Suppressor macrophage treated with lipopolysaccharide for 1 hour (primary cell): ENCODE measurements at regions not wholly inside any gene's neighbourhood (a gene's known extent, or its start where the extent isn't known, plus 50 kb on each side); places are given as distances from the start of the nearest gene placed in this dataset.

ENCODE experiments used
- DNase-seq, 3 donors: peaks; one replicate each; pipeline ENCODE4 v3.0.0-alpha.2; 2020 to 2022

- DNase-seq: peak; percentile 47 to 68 (median 61)
These were observed 319.3 kb upstream of the THBS1 start for GRCh38 chr15:39261397-39262183.

DNA sequence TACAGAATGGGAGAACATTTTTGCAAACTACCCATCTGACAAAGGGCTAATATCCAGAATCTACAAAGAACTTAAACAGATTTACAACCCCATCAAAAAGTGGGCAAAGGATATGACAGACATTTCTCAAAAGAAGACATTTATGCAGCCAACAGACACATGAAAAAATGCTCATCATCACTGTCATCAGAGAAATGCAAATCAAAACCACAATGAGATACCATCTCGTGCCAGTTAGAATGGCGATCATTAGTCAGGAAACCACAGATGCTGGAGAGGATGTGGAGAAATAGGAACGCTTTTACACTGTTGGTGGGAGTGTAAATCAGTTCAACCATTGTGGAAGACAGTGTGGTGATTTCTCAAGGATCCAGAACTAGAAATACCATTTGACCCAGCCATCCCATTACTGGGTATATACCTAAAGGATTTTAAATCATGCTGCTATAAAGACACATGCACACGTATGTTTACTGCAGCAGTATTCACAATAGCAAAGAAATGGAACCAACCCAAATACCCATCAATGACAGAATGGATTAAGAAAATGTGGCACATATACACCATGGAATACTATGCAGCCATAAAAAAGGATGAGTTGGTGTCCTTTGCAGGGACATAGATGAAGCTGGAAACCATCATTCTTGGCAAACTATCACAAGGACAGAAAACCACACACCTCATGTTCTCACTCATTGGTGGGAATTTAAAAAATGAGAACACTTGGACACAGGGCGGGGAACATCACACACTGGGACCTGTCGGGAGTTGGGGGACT is 317.7 kb upstream of the THBS1 start:
- peak; percentile 53 to 82 (median 76) for DNase-seq

GRCh38 chr15:39265261-39265660 is 315.6 kb upstream of the THBS1 start:
- peak; percentile 68 to 88 (median 87) for DNase-seq

DNA sequence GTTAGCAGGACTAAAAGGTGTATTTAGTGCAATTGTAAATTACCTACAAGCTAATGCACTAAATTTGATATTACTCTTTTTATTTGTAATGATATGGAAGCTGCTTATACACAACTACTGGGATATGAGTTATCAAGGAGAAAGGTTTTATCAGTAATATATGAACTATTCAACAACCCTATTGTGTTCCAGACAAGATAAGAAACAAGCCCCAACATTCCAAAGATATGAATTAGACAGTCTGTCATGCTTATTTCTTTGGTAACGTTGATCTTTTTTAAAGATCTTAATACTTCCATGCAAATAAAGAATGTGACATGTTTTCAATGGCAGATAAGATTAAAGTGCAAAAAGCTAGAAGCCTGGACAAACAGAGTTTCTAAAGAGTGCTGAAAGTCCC is 314.0 kb upstream of the THBS1 start:
- DNase-seq: no peak

DNA sequence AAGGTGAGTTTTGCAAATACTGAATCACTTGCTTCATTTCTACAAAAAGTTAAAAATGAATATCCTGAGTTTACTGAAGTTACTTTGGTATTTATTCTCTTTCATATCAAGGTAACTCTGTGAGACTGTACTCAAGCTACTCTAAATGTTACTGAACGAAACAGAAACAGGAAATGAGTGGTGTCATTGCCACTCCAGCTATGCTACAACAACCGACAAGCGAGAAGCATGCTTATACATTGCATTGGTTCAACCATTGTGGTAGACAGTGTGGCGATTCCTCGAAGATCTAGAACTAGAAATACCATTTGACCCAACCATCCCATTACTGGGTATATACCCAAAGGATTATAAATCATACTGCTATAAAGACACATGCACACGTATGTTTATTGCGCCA is 313.2 kb upstream of the THBS1 start:
- peak; percentile 27 to 53 (median 53) for DNase-seq

GRCh38 chr15:39269352-39269751 is 311.5 kb upstream of the THBS1 start:
- DNase-seq: no peak

GRCh38 chr15:39269821-39270220 is 311.1 kb upstream of the THBS1 start:
- DNase-seq: no peak

DNA sequence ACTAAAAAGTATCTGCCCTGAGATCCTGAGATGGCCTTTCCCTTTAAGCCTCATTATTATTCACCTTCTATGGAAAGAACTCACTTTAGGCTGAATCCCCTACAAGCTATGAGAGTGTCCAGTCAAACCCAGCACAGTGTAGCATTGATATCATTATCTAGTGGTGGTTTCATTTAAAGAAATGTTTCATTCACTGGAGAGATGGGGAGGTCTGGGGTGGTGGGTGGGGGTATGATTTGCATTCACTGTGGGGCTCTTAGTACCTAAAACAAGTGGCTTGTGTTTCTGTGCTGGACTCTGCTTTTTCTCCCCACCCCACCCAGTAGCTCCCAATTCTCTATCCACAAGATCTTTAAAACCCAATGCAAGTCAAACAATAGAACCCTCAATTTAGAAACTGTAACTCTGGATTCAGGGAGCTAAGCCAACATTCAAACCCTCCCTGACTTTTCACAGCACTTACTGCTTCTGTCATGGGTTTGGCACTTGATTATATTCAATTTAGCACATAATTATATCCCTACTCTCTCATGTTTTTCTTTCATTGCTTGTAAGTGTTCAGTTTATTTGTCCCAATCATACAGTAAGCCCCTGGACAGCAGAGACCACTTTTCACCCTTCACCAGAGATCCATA is 310.5 kb upstream of the THBS1 start:
- no peak for DNase-seq

GRCh38 chr15:39270934-39271333 is 309.9 kb upstream of the THBS1 start:
- peak; percentile 34 to 54 (median 46) for DNase-seq

GRCh38 chr15:39272901-39273300 is 308.0 kb upstream of the THBS1 start:
- DNase-seq: no peak

- DNase-seq: no peak
These were observed 307.0 kb upstream of the THBS1 start for GRCh38 chr15:39273717-39274411.

DNA sequence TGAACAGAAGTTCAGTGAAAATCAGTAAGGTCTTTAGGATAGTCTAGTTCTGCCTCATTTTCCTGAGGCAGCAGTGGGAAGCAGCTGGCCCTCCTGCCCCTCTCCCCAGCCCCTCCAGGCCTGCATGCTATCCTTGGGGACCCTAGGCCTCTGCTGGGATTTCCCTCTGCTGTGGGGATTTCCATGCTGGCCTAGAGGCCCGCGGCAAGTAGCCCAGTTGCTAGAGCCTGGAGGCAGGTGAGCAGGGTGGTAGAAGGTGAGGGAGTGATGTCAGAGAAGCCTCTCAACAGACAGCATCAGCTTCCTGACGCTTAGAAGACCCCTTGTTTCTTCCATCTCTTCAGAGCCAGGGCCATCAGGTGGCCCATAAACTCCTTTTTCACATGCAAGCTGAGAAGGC is 305.8 kb upstream of the THBS1 start:
- no peak for DNase-seq

- no peak for DNase-seq
These were observed 301.6 kb upstream of the THBS1 start for GRCh38 chr15:39279311-39279710.

- DNase-seq: no peak
These were observed 299.8 kb upstream of the THBS1 start for GRCh38 chr15:39281094-39281493.

- DNase-seq: no peak
These were observed 298.1 kb upstream of the THBS1 start for GRCh38 chr15:39282663-39283208.

- DNase-seq: no peak
These were observed 297.3 kb upstream of the THBS1 start for GRCh38 chr15:39283531-39283930.

- DNase-seq: no peak
These were observed 295.8 kb upstream of the THBS1 start for GRCh38 chr15:39285071-39285470.

- no peak for DNase-seq
These were observed 295.2 kb upstream of the THBS1 start for GRCh38 chr15:39285663-39286062.

- DNase-seq: no peak
These were observed 294.2 kb upstream of the THBS1 start for GRCh38 chr15:39286706-39287105.

DNA sequence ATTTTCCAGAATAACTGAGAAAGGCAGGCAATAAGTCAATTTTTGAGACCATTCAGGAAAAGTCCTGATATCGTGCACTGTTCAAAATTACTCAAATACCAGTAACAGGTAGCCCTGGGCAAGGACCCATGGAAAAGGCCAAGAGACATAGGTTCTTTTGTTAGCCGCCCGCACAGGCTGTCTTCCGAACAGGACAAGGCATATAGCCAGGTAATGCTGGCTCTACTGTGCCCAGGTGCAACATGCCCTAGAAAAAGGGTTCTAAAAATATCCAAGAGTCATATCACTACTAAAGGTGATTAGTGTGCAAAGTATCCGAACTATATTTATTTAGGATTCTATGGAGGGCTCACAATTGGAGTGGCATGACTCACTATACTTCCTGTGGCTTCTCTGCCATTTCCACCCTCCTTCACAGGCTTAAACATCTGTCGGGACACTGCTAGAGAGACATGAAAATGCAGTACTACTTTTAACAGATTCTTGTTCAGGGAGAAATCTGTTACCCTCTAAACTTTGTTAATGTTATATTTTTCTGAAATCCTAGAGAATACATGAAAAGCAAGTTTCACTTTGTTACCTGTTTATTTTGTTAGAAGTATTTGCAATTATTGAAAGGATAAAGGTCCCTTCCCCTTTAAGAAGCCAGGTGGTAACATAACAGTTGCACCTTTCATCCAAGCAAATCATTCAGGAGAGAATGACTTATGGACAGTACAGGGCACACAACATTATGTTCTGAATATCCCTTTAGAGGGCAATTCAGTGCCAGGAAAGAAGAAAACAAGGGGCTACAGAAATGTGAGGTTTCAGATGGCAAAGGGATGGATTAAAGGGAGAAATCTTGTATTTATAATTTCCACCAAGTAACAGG is 293.3 kb upstream of the THBS1 start:
- no peak for DNase-seq

DNA sequence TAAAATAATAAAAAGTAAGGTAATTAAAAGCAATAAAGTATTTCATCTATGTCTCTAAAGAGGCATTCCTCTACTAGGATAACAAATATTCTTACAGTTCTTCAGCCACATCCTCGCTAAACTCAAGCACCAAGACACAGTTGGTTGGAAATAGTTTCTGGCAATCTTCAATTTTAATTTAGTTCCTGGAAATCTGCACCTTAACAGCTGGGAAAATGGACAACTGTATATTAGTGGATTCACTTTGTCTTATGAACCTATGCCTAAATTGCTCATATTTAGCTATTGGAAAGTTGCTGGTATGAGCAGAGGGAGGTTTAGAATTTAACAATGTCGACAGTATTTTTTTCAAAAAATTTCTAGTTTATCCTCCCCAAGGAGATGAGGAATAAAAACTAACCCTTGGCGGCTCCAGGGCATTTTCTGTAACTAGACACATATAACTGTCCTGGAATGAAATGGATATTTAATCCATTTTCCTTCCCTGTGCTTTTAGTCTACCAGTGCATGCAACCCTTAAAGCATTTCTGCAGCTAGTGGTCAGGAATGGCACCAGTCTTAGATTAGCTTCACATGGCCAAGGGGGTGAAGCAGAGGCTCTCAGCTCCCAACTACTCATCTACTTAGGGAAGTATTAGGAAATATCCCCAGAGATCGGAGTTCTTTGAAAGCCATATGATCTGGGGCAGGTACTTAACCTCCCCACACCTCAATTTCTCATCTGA is 290.0 kb upstream of the THBS1 start:
- DNase-seq: no peak
